ENCODE measurements at regions not wholly inside any gene's neighbourhood (a gene's known extent, or its start where the extent isn't known, plus 50 kb on each side); places are given as distances from the start of the nearest gene placed in this dataset.
A peak's percentile ranks its signal among the peaks of the same experiment; 100 is the strongest.

DNA sequence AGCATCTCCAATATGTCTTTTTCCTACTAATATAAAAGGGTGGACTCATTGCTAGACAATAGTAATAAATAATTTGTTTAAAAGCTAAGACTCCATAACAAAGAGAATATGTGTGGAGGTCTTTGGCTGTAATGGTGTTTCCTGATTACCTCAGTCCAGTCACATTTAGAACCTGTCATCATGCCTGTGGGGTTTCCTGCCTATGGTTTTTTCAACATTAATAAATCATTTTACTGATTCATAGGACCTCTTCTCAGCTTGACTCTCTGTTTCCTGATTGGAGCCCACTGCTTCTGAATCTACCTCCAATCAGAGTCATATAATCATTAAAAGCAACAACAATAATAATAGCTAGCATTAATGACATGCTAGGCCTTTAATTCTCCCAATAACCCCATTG is 52.4 kb upstream of the GNAI1 start:
- ATAC-seq (replicated peaks), result no peak
- H3K4me1 Mint-ChIP-seq, result peaks cover 9 to 10% of the 10 kb centered on the region in 2 donors
- H3K36me3 Mint-ChIP-seq, result no peaks in the 10 kb centered on the region
- no peaks in the 10 kb centered on the region for H3K27me3 Mint-ChIP-seq
- no peak for DNase-seq
- no peaks in the 10 kb centered on the region for H3K9me3 Mint-ChIP-seq
- H3K4me3 Mint-ChIP-seq, result no peak overlapping the region
- no peak overlapping the region for H3K27ac Mint-ChIP-seq

DNA sequence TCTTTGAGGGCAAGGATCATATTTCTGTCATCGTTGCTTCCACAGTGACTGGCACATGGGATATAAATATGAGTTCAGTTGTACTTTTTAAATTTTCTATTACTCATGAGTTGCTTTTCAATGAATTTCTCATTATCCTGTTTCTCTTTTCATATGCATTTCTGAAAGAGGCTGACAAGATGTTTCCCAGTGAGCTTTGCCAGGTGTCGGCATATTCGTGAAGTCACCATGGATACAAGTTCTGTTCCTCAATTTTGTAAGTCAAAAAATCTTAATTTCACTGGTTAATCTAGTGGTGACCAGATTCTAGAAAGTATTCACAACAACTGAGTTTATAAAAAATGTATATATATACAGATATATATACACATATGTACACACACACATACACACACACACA is 55.7 kb upstream of the GNAI1 start:
- Mint-ChIP-seq H3K4me1 (peaks cover 9 to 10% of the 10 kb centered on the region in 2 donors), H3K27ac (no peak overlapping the region), H3K27me3 (no peaks in the 10 kb centered on the region), H3K9me3 (peaks cover 6% of the 10 kb centered on the region in 2 donors), H3K36me3 (no peaks in the 10 kb centered on the region), H3K4me3 (peak overlapping the region in 1 of 2 donors; percentile 75)
- ATAC-seq (replicated peaks), result no peak
- DNase-seq, result no peak

GRCh38 chr7:80078159-80078731 is 56.4 kb upstream of the GNAI1 start:
- peaks cover 9 to 10% of the 10 kb centered on the region in 2 donors for H3K4me1 Mint-ChIP-seq
- DNase-seq (no peak), ATAC-seq (replicated peaks) (peak; percentile 72 to 75)
- peaks cover 6 to 7% of the 10 kb centered on the region in 2 donors for H3K9me3 Mint-ChIP-seq
- H3K27ac Mint-ChIP-seq, result peak overlapping the region; percentile 2
- no peaks in the 10 kb centered on the region for H3K36me3 Mint-ChIP-seq
- H3K4me3 Mint-ChIP-seq, result peak overlapping the region; percentile 75 to 81
- H3K27me3 Mint-ChIP-seq, result no peaks in the 10 kb centered on the region

DNA sequence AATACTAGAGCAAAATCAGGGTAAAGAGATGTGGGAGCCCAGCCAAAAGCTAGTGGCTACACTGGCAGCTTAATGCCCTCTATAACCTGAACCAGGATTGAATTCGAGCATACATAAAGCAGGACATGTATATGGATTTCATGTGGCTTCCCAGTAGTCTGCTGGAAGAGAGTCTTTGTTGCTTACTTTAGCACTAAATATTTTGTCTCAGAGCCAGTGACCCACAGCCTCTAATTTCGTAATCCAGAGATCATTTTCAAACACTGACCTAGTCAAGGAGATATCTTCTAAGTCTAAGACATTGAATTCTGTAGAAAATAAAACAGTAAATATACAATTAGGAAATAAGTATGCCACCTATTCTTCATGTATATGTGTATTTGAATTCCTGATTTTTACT is 64.2 kb upstream of the GNAI1 start:
- DNase-seq (no peak), ATAC-seq (replicated peaks) (no peak)
- peaks cover 7 to 19% of the 10 kb centered on the region in 2 donors for H3K9me3 Mint-ChIP-seq
- H3K27me3 Mint-ChIP-seq, result no peaks in the 10 kb centered on the region
- no peak overlapping the region for H3K27ac Mint-ChIP-seq
- peaks cover 3 to 8% of the 10 kb centered on the region in 2 donors for H3K36me3 Mint-ChIP-seq
- H3K4me1 Mint-ChIP-seq, result no peaks in the 10 kb centered on the region
- no peak overlapping the region for H3K4me3 Mint-ChIP-seq

- Mint-ChIP-seq H3K4me1 (no peaks in the 10 kb centered on the region), H3K27me3 (peaks cover 0 to 5% of the 10 kb centered on the region in 2 donors), H3K36me3 (peaks cover 3 to 9% of the 10 kb centered on the region in 2 donors), H3K27ac (no peak overlapping the region), H3K9me3 (peaks cover 0 to 12% of the 10 kb centered on the region in 2 donors), H3K4me3 (no peak overlapping the region)
- no peak for ATAC-seq (replicated peaks)
- DNase-seq, result no peak
Measured at GRCh38 chr7:80066639-80067038, 68.0 kb upstream of the GNAI1 start.

GRCh38 chr7:80063834-80064233 is 70.8 kb upstream of the GNAI1 start:
- Mint-ChIP-seq H3K27me3 (peaks cover 0 to 6% of the 10 kb centered on the region in 2 donors), H3K4me1 (no peaks in the 10 kb centered on the region), H3K36me3 (peaks cover 3 to 9% of the 10 kb centered on the region in 2 donors), H3K4me3 (no peak overlapping the region), H3K9me3 (peaks cover 0 to 12% of the 10 kb centered on the region in 2 donors), H3K27ac (no peak overlapping the region)
- DNase-seq (no peak), ATAC-seq (replicated peaks) (no peak)

- no peak for ATAC-seq (replicated peaks)
- Mint-ChIP-seq H3K27me3 (peaks cover 0 to 6% of the 10 kb centered on the region in 2 donors), H3K9me3 (peaks cover 0 to under 1% of the 10 kb centered on the region in 2 donors), H3K36me3 (peaks cover 0 to under 1% of the 10 kb centered on the region in 2 donors), H3K4me1 (no peaks in the 10 kb centered on the region), H3K4me3 (no peak overlapping the region), H3K27ac (no peak overlapping the region)
- DNase-seq, result no peak
Measured at GRCh38 chr7:80060218-80060806, 74.3 kb upstream of the GNAI1 start.

GRCh38 chr7:80057488-80057887 is 77.1 kb upstream of the GNAI1 start:
- Mint-ChIP-seq H3K27me3 (peaks cover 0 to 6% of the 10 kb centered on the region in 2 donors), H3K4me3 (no peak overlapping the region), H3K9me3 (no peaks in the 10 kb centered on the region), H3K27ac (no peak overlapping the region), H3K4me1 (no peaks in the 10 kb centered on the region), H3K36me3 (no peaks in the 10 kb centered on the region)
- no peak for DNase-seq
- no peak for ATAC-seq (replicated peaks)

- no peaks in the 10 kb centered on the region for H3K36me3 Mint-ChIP-seq
- no peak overlapping the region for H3K4me3 Mint-ChIP-seq
- no peak overlapping the region for H3K27ac Mint-ChIP-seq
- no peaks in the 10 kb centered on the region for H3K4me1 Mint-ChIP-seq
- ATAC-seq (replicated peaks), result no peak
- H3K9me3 Mint-ChIP-seq, result no peaks in the 10 kb centered on the region
- no peak for DNase-seq
- H3K27me3 Mint-ChIP-seq, result no peaks in the 10 kb centered on the region
Measured at GRCh38 chr7:80054356-80054755, 80.3 kb upstream of the GNAI1 start.

DNA sequence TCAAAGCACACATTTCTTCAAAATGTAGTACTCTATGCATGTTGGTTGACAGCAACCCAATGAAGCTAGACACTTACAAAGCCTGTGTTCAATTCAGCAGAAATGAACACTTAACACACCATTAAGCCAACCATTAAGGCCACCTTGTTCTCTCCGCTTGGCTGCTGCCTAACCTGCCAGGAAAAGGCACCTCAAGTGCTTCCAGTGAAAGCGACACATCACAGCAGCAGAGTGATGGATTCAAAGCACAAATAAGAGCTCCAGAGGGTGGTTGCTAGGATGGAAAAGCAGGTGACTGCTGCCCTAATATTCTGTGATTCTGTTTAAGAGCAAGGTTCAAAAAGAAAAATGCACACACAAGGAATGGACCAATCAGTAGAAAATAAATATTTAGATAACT is 81.5 kb upstream of the GNAI1 start:
- Mint-ChIP-seq H3K4me3 (no peak overlapping the region), H3K27me3 (no peaks in the 10 kb centered on the region)
- ATAC-seq (replicated peaks), result no peak

GRCh38 chr7:80047856-80048459 is 86.7 kb upstream of the GNAI1 start:
- no peak for DNase-seq
- H3K4me3 Mint-ChIP-seq, result no peak overlapping the region
- no peaks in the 10 kb centered on the region for H3K27me3 Mint-ChIP-seq
- H3K27ac Mint-ChIP-seq, result no peak overlapping the region
- no peaks in the 10 kb centered on the region for H3K36me3 Mint-ChIP-seq
- peaks cover 11 to 15% of the 10 kb centered on the region in 2 donors for H3K9me3 Mint-ChIP-seq
- no peaks in the 10 kb centered on the region for H3K4me1 Mint-ChIP-seq
- ATAC-seq (replicated peaks), result no peak

More for the DNA sequence above, 81.5 kb upstream of the GNAI1 start:
- H3K9me3 Mint-ChIP-seq, result no peaks in the 10 kb centered on the region
- DNase-seq, result no peak
- H3K27ac Mint-ChIP-seq, result no peak overlapping the region
- H3K36me3 Mint-ChIP-seq, result no peaks in the 10 kb centered on the region
- H3K4me1 Mint-ChIP-seq, result no peaks in the 10 kb centered on the region

DNA sequence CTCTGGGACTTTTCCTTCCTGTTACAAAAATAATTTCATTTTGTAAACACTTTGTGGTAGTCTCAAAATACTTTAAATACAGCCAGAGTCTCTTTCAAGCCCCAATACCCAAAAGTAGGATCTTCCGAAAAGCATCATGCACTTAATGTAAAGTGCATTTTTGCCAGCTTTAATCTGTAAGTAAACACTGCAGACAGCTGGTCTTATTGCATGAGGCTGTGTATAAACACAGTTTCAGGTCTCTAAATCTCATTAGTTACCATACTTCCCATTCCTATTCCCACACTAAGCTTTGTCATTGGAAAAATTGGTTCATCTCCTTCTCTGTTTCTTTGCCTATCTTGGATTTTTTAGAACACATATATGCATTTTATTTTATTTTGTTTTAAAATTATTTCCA is 87.6 kb upstream of the GNAI1 start:
- no peaks in the 10 kb centered on the region for H3K27me3 Mint-ChIP-seq
- H3K4me1 Mint-ChIP-seq, result no peaks in the 10 kb centered on the region
- DNase-seq, result no peak
- H3K9me3 Mint-ChIP-seq, result peaks cover 11 to 15% of the 10 kb centered on the region in 2 donors
- no peak overlapping the region for H3K27ac Mint-ChIP-seq
- H3K4me3 Mint-ChIP-seq, result no peak overlapping the region
- ATAC-seq (replicated peaks), result no peak
- no peaks in the 10 kb centered on the region for H3K36me3 Mint-ChIP-seq

GRCh38 chr7:80044796-80045195 is 89.8 kb upstream of the GNAI1 start:
- no peak overlapping the region for H3K4me3 Mint-ChIP-seq
- H3K9me3 Mint-ChIP-seq, result peaks cover 11 to 15% of the 10 kb centered on the region in 2 donors
- DNase-seq, result no peak
- H3K4me1 Mint-ChIP-seq, result no peaks in the 10 kb centered on the region
- ATAC-seq (replicated peaks), result no peak
- no peak overlapping the region for H3K27ac Mint-ChIP-seq
- no peaks in the 10 kb centered on the region for H3K36me3 Mint-ChIP-seq
- no peaks in the 10 kb centered on the region for H3K27me3 Mint-ChIP-seq

- ATAC-seq (replicated peaks), result no peak
- Mint-ChIP-seq H3K4me1 (no peaks in the 10 kb centered on the region), H3K4me3 (no peak overlapping the region), H3K27me3 (no peaks in the 10 kb centered on the region), H3K9me3 (peaks cover 11 to 15% of the 10 kb centered on the region in 2 donors), H3K36me3 (no peaks in the 10 kb centered on the region), H3K27ac (no peak overlapping the region)
- DNase-seq, result no peak
Measured at GRCh38 chr7:80040752-80041151, 93.9 kb upstream of the GNAI1 start.

- no peaks in the 10 kb centered on the region for H3K4me1 Mint-ChIP-seq
- DNase-seq (no peak), ATAC-seq (replicated peaks) (no peak)
- no peaks in the 10 kb centered on the region for H3K27me3 Mint-ChIP-seq
- no peak overlapping the region for H3K4me3 Mint-ChIP-seq
- H3K27ac Mint-ChIP-seq, result no peak overlapping the region
- no peaks in the 10 kb centered on the region for H3K36me3 Mint-ChIP-seq
- H3K9me3 Mint-ChIP-seq, result peaks cover 9 to 12% of the 10 kb centered on the region in 2 donors
Measured at GRCh38 chr7:80040335-80040734, 94.3 kb upstream of the GNAI1 start.
